GM12891 (cell line): ENCODE measurements at regions not wholly inside any gene's neighbourhood (a gene's known extent, or its start where the extent isn't known, plus 50 kb on each side); places are given as distances from the start of the nearest gene placed in this dataset.

ENCODE experiments used
- POLR2A ChIP-seq: IDR thresholded peaks from 2 replicates; pipeline ENCODE4 v1.6.1; 2011; ENCODE audit warnings: low read depth, low read length, control low read depth
- POLR2AphosphoS5 ChIP-seq: IDR thresholded peaks from 2 replicates; pipeline ENCODE4 v1.6.1; 2011; ENCODE audit warnings: low read depth, low read length, control low read depth
- POU2F2 ChIP-seq: IDR thresholded peaks from 2 replicates; pipeline ENCODE4 v1.6.1; 2011; ENCODE audit warnings: low read depth, mild to moderate bottlenecking, control low read depth, low read length, moderate library complexity

GRCh38 chr2:150319085-150319484 is 168.4 kb downstream of the RND3 start:
- TF ChIP-seq POLR2A (no peak), POLR2AphosphoS5 (no peak), POU2F2 (no peak)
